CD14-positive monocyte (primary cell): ENCODE measurements at regions not wholly inside any gene's neighbourhood (a gene's known extent, or its start where the extent isn't known, plus 50 kb on each side); places are given as distances from the start of the nearest gene placed in this dataset.

ENCODE experiments used
- DNase-seq, 3 donors: peaks; one replicate each; pipeline ENCODE4 v3.0.0-alpha.2; 2011 to 2022
- H2AFZ ChIP-seq: 2 replicates; pipeline ENCODE4 v1.6.0; 2012; ENCODE audit warnings: mild to moderate bottlenecking, low read depth, low read length, inconsistent platforms; ENCODE audit not compliant: insufficient read depth, poor library complexity, severe bottlenecking
- H3K27ac ChIP-seq, 2 donors: 1 replicate in 1 of 2; 2 replicates in 1 of 2; pipeline ENCODE4 v1.5.1; 2012 to 2013; ENCODE audit warnings: low read length in 2 of 2, control low read depth in 1 of 2, inconsistent platforms in 1 of 2, low read depth in 1 of 2, mild to moderate bottlenecking in 1 of 2
- H3K27me3 ChIP-seq, 2 donors: one replicate each; pipeline versions ENCODE4 v1.6.0 to v1.6.1; 2011 to 2013; ENCODE audit warnings: low read length in 2 of 2; ENCODE audit not compliant: control insufficient read depth in 2 of 2, insufficient read depth in 2 of 2
- H3K36me3 ChIP-seq, 2 donors: replicated peaks in 1 of 2; 1 replicate in 1 of 2; 2 replicates in 1 of 2; pipeline versions ENCODE4 v1.5.1 to v1.6.1; 2012 to 2013; ENCODE audit warnings: low read length in 2 of 2, control low read depth in 1 of 2, inconsistent platforms in 1 of 2, mild to moderate bottlenecking in 1 of 2; ENCODE audit not compliant: insufficient read depth in 2 of 2, control insufficient read depth in 1 of 2
- H3K4me1 ChIP-seq, 2 donors: 1 replicate in 1 of 2; 2 replicates in 1 of 2; pipeline versions ENCODE4 v1.5.1 to v1.6.1; 2012 to 2013; ENCODE audit warnings: low read length in 2 of 2, control low read depth in 1 of 2, inconsistent platforms in 1 of 2, mild to moderate bottlenecking in 1 of 2, moderate library complexity in 1 of 2; ENCODE audit not compliant: insufficient read depth in 2 of 2, control insufficient read depth in 1 of 2
- H3K4me2 ChIP-seq: replicated peaks from 2 replicates; pipeline ENCODE3; 2012; ENCODE audit warnings: low read length, moderate library complexity, mild to moderate bottlenecking; ENCODE audit not compliant: poor library complexity, severe bottlenecking; ENCODE audit errors: extremely low read depth
- H3K4me3 ChIP-seq, 3 experiments: fragments of 200-600 bp in 1 of 3; sonication (generic) in 1 of 3; replicated peaks in 1 of 3; 1 replicate in 2 of 3; 2 replicates in 1 of 3; pipeline ENCODE4 v1.5.1; 2011 to 2013; ENCODE audit warnings: low read length in 3 of 3, mild to moderate bottlenecking in 3 of 3, control low read depth in 2 of 3, low read depth in 2 of 3, inconsistent platforms in 1 of 3, moderate library complexity in 1 of 3
- H3K79me2 ChIP-seq: 2 replicates; pipeline ENCODE4 v1.6.0; 2012; ENCODE audit warnings: mild to moderate bottlenecking, control low read depth, inconsistent platforms, low read length, moderate library complexity; ENCODE audit not compliant: insufficient read depth
- H3K9ac ChIP-seq: 2 replicates; pipeline ENCODE4 v1.6.0; 2017; ENCODE audit warnings: low read length, mild to moderate bottlenecking; ENCODE audit not compliant: insufficient read depth, poor library complexity, severe bottlenecking
- H3K9me3 ChIP-seq, 2 donors: replicated peaks in 1 of 2; 1 replicate in 1 of 2; 2 replicates in 1 of 2; pipeline versions ENCODE4 v1.5.1 to v1.6.1; 2012 to 2013; ENCODE audit warnings: low read length in 2 of 2, control low read depth in 1 of 2; ENCODE audit not compliant: control insufficient read depth in 1 of 2, insufficient read depth in 1 of 2
- H4K20me1 ChIP-seq: 2 replicates; pipeline ENCODE4 v1.6.0; 2012; ENCODE audit warnings: mild to moderate bottlenecking, low read length, control low read depth, moderate library complexity; ENCODE audit not compliant: insufficient read depth
- H3K27ac Mint-ChIP-seq, 7 donors: one replicate each; pipeline ENCODE4 v1.8.0; 2020; ENCODE audit warnings: mild to moderate bottlenecking in 7 of 7, mixed read lengths in 7 of 7, moderate library complexity in 6 of 7, inconsistent platforms in 2 of 7
- H3K27me3 Mint-ChIP-seq, 3 donors: one replicate each; pipeline ENCODE4 v1.8.0; 2021 to 2022; ENCODE audit warnings: low read depth in 3 of 3, mild to moderate bottlenecking in 3 of 3, mixed read lengths in 3 of 3, moderate library complexity in 3 of 3, inconsistent platforms in 1 of 3
- H3K36me3 Mint-ChIP-seq, 2 donors: one replicate each; pipeline ENCODE4 v1.8.0; 2020; ENCODE audit warnings: mixed read lengths in 2 of 2, inconsistent platforms in 1 of 2, mild to moderate bottlenecking in 1 of 2
- H3K4me1 Mint-ChIP-seq: one replicate; pipeline ENCODE4 v1.8.0; 2020; ENCODE audit warnings: mild to moderate bottlenecking, mixed read lengths
- H3K4me3 Mint-ChIP-seq, 2 donors: one replicate each; pipeline ENCODE4 v1.8.0; 2020; ENCODE audit warnings: mild to moderate bottlenecking in 2 of 2, mixed read lengths in 2 of 2, moderate library complexity in 1 of 2
- H3K9me3 Mint-ChIP-seq, 7 donors: one replicate each; pipeline ENCODE4 v1.8.0; 2020 to 2022; ENCODE audit warnings: mixed read lengths in 7 of 7, mild to moderate bottlenecking in 6 of 7, moderate library complexity in 6 of 7, inconsistent platforms in 2 of 7
- WGBS: methylation state at CpG from one replicate; pipeline ENCODE4 v1.1.5; 2013; ENCODE audit warnings: missing lambda C conversion rate; ENCODE audit not compliant: insufficient coverage; 5-methylcytosine and 5-hydroxymethylcytosine counted together
- intact Hi-C, 2 donors: fragments of 100-400 bp; cut with micrococcal nuclease; formaldehyde crosslinking; loops; one replicate each; pipeline versions ENCODE4 v1.15.0 to v1.15.1; 2023
- TF ChIP-seq, protein P1 (sequence below): fragments of 200-600 bp; IDR thresholded peaks from one replicate; pipeline ENCODE4 v1.8.0; 2022; ENCODE audit warnings: antibody characterized with exemption, mild to moderate bottlenecking

DNA sequence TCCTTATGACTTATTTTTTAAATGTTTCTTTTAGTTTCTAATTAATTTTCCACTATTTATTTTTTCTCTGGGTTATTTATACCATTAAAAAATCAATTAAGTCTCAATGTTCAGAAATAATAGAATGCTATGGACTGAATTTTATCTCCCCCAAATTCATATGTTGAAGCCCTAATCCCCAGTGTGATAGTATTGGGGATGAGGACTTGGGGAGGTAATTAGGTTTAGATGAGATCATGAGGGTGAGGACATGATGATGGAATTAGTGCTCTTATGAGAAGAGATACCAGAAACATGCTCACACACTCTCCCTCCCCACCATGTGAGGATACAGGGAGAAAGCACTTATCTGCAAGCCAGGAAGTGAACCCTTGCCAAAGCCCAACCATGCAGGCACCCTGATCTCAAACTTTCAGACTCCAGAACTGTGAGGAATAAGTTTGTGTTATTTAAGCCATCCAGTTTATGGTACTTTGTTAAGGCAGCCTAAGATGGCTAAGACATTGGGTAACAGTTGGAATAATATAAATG lies 202.6 kb downstream of the MDFIC start:
- H3K36me3 Mint-ChIP-seq, result no peaks in the 10 kb centered on the region
- intact Hi-C loops, result no loop called here
- TF ChIP-seq, protein P1, sequence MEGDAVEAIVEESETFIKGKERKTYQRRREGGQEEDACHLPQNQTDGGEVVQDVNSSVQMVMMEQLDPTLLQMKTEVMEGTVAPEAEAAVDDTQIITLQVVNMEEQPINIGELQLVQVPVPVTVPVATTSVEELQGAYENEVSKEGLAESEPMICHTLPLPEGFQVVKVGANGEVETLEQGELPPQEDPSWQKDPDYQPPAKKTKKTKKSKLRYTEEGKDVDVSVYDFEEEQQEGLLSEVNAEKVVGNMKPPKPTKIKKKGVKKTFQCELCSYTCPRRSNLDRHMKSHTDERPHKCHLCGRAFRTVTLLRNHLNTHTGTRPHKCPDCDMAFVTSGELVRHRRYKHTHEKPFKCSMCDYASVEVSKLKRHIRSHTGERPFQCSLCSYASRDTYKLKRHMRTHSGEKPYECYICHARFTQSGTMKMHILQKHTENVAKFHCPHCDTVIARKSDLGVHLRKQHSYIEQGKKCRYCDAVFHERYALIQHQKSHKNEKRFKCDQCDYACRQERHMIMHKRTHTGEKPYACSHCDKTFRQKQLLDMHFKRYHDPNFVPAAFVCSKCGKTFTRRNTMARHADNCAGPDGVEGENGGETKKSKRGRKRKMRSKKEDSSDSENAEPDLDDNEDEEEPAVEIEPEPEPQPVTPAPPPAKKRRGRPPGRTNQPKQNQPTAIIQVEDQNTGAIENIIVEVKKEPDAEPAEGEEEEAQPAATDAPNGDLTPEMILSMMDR, result no peak

GRCh38 chr7:115123441-115123840 lies 201.5 kb downstream of the MDFIC start:
- H3K4me1 Mint-ChIP-seq, result peaks cover 6% of the 10 kb centered on the region
- no peaks in the 10 kb centered on the region for H3K79me2 ChIP-seq
- H3K27ac Mint-ChIP-seq, result no peak overlapping the region
- H3K36me3 ChIP-seq, result no peaks in the 10 kb centered on the region
- no peak overlapping the region for H3K9ac ChIP-seq
- no peaks in the 10 kb centered on the region for H3K9me3 Mint-ChIP-seq
- no peak overlapping the region for H2AFZ ChIP-seq
- no peaks in the 10 kb centered on the region for H3K36me3 Mint-ChIP-seq
- TF ChIP-seq, protein P1, result no peak
- no peak overlapping the region for H3K4me3 Mint-ChIP-seq
- H3K27ac ChIP-seq, result no peak overlapping the region
- H3K9me3 ChIP-seq, result no peaks in the 10 kb centered on the region
- no peak for DNase-seq
- no peak overlapping the region for H3K4me3 ChIP-seq
- no peaks in the 10 kb centered on the region for H3K27me3 Mint-ChIP-seq
- H3K4me2 ChIP-seq, result no peak overlapping the region
- intact Hi-C loops, result no loop called here
- no peaks in the 10 kb centered on the region for H4K20me1 ChIP-seq
- WGBS, result no CpG with 5 or more reads among the region's 2 CpGs
- no peaks in the 10 kb centered on the region for H3K27me3 ChIP-seq
- peaks cover 0 to 2% of the 10 kb centered on the region in 2 donors for H3K4me1 ChIP-seq

More for the DNA sequence above, 202.6 kb downstream of the MDFIC start:
- Histone ChIP-seq H3K27me3 (no peaks in the 10 kb centered on the region), H3K4me1 (no peaks in the 10 kb centered on the region), H3K27ac (no peak overlapping the region), H3K36me3 (no peaks in the 10 kb centered on the region), H3K9me3 (no peaks in the 10 kb centered on the region), H2AFZ (no peak overlapping the region), H3K79me2 (no peaks in the 10 kb centered on the region), H3K9ac (no peak overlapping the region), H3K4me3 (no peak overlapping the region), H4K20me1 (no peaks in the 10 kb centered on the region), H3K4me2 (no peak overlapping the region)
- H3K4me1 Mint-ChIP-seq, result no peaks in the 10 kb centered on the region
- H3K27me3 Mint-ChIP-seq, result no peaks in the 10 kb centered on the region
- H3K27ac Mint-ChIP-seq, result no peak overlapping the region
- no peak for DNase-seq
- H3K9me3 Mint-ChIP-seq, result no peaks in the 10 kb centered on the region
- H3K4me3 Mint-ChIP-seq, result no peak overlapping the region
